ENCODE measurements at regions not wholly inside any gene's neighbourhood (a gene's known extent, or its start where the extent isn't known, plus 50 kb on each side); places are given as distances from the start of the nearest gene placed in this dataset.

- no peak overlapping the region for H3K27ac ChIP-seq (ENCODE audit: low read depth, low read length)
- no peak for DNase-seq
- H3K4ac ChIP-seq (ENCODE audit: low read depth, low read length), result no peak overlapping the region
- H3K79me1 ChIP-seq (ENCODE audit: low read length), result no peaks in the 10 kb centered on the region
- H3K4me3 ChIP-seq (ENCODE audit: low read length), result no peak overlapping the region
- H3K18ac ChIP-seq (ENCODE audit: low read length), result no peak overlapping the region
- no peaks in the 10 kb centered on the region for H3K27me3 ChIP-seq (ENCODE audit: insufficient read depth, low read length, poor library complexity)
- no peaks in the 10 kb centered on the region for H3K79me2 ChIP-seq (ENCODE audit: control insufficient read depth, insufficient read depth, low read length)
- H3K4me1 ChIP-seq (ENCODE audit: control insufficient read depth, low read depth, low read length), result no peaks in the 10 kb centered on the region
- H3K4me2 ChIP-seq (ENCODE audit: low read length), result no peak overlapping the region
- H3K23ac ChIP-seq (ENCODE audit: low read length), result no peak overlapping the region
- no peak overlapping the region for H4K5ac ChIP-seq (ENCODE audit: low read length)
- no peak overlapping the region for H3K56ac ChIP-seq (ENCODE audit: low read length)
- H3K36me3 ChIP-seq (ENCODE audit: control insufficient read depth, insufficient read depth, low read length), result no peaks in the 10 kb centered on the region
- H2BK5ac ChIP-seq (ENCODE audit: low read length), result no peak overlapping the region
- H2AK5ac ChIP-seq (ENCODE audit: low read length), result no peak overlapping the region
- no peak overlapping the region for H3K9ac ChIP-seq (ENCODE audit: low read length)
- H2BK120ac ChIP-seq (ENCODE audit: low read depth, low read length), result no peak overlapping the region
- H2BK15ac ChIP-seq (replicated peaks; ENCODE audit: low read depth), result no peak overlapping the region
- H4K8ac ChIP-seq (ENCODE audit: low read depth, low read length), result no peak overlapping the region
Measured at GRCh38 chrX:16484338-16484737, 165.6 kb upstream of the S100G start.

- H2AK5ac ChIP-seq (ENCODE audit: low read length), result no peak overlapping the region
- H2BK120ac ChIP-seq (ENCODE audit: low read depth, low read length), result no peak overlapping the region
- H3K27me3 ChIP-seq (ENCODE audit: insufficient read depth, low read length, poor library complexity), result no peaks in the 10 kb centered on the region
- DNase-seq, result no peak
- no peak overlapping the region for H2BK15ac ChIP-seq (replicated peaks; ENCODE audit: low read depth)
- H3K9ac ChIP-seq (ENCODE audit: low read length), result no peak overlapping the region
- no peak overlapping the region for H3K56ac ChIP-seq (ENCODE audit: low read length)
- no peak overlapping the region for H2BK5ac ChIP-seq (ENCODE audit: low read length)
- no peak overlapping the region for H3K4ac ChIP-seq (ENCODE audit: low read depth, low read length)
- no peak overlapping the region for H4K8ac ChIP-seq (ENCODE audit: low read depth, low read length)
- no CpG with 5 or more reads among the region's 2 CpGs for WGBS (ENCODE audit: extremely low coverage, insufficient coverage, low lambda C conversion rate)
- no peak overlapping the region for H3K27ac ChIP-seq (ENCODE audit: low read depth, low read length)
- no peak overlapping the region for H3K23ac ChIP-seq (ENCODE audit: low read length)
- H3K36me3 ChIP-seq (ENCODE audit: control insufficient read depth, insufficient read depth, low read length), result no peaks in the 10 kb centered on the region
- no peaks in the 10 kb centered on the region for H3K79me2 ChIP-seq (ENCODE audit: control insufficient read depth, insufficient read depth, low read length)
- H3K79me1 ChIP-seq (ENCODE audit: low read length), result no peaks in the 10 kb centered on the region
- H3K4me3 ChIP-seq (ENCODE audit: low read length), result no peak overlapping the region
- no peak overlapping the region for H3K18ac ChIP-seq (ENCODE audit: low read length)
- no peaks in the 10 kb centered on the region for H3K4me1 ChIP-seq (ENCODE audit: control insufficient read depth, low read depth, low read length)
- H3K4me2 ChIP-seq (ENCODE audit: low read length), result no peak overlapping the region
- H4K5ac ChIP-seq (ENCODE audit: low read length), result no peak overlapping the region
Measured at GRCh38 chrX:16487620-16488385, 162.2 kb upstream of the S100G start.

- no peak overlapping the region for H3K4me2 ChIP-seq (ENCODE audit: low read length)
- no peak overlapping the region for H3K27ac ChIP-seq (ENCODE audit: low read depth, low read length)
- no peaks in the 10 kb centered on the region for H3K36me3 ChIP-seq (ENCODE audit: control insufficient read depth, insufficient read depth, low read length)
Measured at GRCh38 chrX:16488959-16489358, 161.0 kb upstream of the S100G start.

GRCh38 chrX:16491461-16491860 lies 158.5 kb upstream of the S100G start:
- no peak overlapping the region for H3K27ac ChIP-seq (ENCODE audit: low read depth, low read length)
- peak; percentile 31 for DNase-seq

More at GRCh38 chrX:16488959-16489358, 161.0 kb upstream of the S100G start:
- Histone ChIP-seq H3K23ac (ENCODE audit: low read length) (no peak overlapping the region), H2BK15ac (replicated peaks; ENCODE audit: low read depth) (no peak overlapping the region), H3K18ac (ENCODE audit: low read length) (no peak overlapping the region), H2AK5ac (ENCODE audit: low read length) (no peak overlapping the region), H3K4me1 (ENCODE audit: control insufficient read depth, low read depth, low read length) (no peaks in the 10 kb centered on the region), H3K79me2 (ENCODE audit: control insufficient read depth, insufficient read depth, low read length) (no peaks in the 10 kb centered on the region), H2BK120ac (ENCODE audit: low read depth, low read length) (no peak overlapping the region), H2BK5ac (ENCODE audit: low read length) (no peak overlapping the region), H3K4me3 (ENCODE audit: low read length) (no peak overlapping the region), H4K8ac (ENCODE audit: low read depth, low read length) (no peak overlapping the region), H3K9ac (ENCODE audit: low read length) (no peak overlapping the region), H3K56ac (ENCODE audit: low read length) (no peak overlapping the region), H3K27me3 (ENCODE audit: insufficient read depth, low read length, poor library complexity) (no peaks in the 10 kb centered on the region), H3K4ac (ENCODE audit: low read depth, low read length) (no peak overlapping the region), H4K5ac (ENCODE audit: low read length) (no peak overlapping the region), H3K79me1 (ENCODE audit: low read length) (no peaks in the 10 kb centered on the region)
- WGBS (ENCODE audit: extremely low coverage, insufficient coverage, low lambda C conversion rate), result no CpG with 5 or more reads among the region's 3 CpGs
- no peak for DNase-seq

DNA sequence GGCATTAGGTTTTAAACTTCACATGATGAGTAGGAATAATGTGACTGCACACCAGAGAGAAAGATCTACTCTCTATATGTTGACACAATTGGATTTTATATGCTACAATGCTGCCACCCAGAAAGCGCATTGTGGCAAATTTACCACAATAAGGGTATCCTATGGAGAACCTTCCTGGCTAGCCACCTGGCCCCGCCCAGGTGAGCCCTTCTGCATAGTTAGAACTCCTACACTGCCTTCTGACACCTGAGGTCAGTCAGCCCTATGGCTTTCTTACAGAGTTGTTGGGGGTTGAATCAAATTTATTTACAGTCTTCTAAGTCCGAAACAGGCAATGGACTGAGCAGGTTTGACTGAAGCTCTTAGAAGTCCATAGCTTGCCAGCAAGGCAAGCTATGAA lies 153.8 kb upstream of the S100G start:
- H3K4me1 ChIP-seq (ENCODE audit: control insufficient read depth, low read depth, low read length), result no peaks in the 10 kb centered on the region
- no peak overlapping the region for H4K8ac ChIP-seq (ENCODE audit: low read depth, low read length)
- no CpG with 5 or more reads among the region's 3 CpGs for WGBS (ENCODE audit: extremely low coverage, insufficient coverage, low lambda C conversion rate)
- H3K27ac ChIP-seq (ENCODE audit: low read depth, low read length), result no peak overlapping the region
- DNase-seq, result no peak
- no peak overlapping the region for H2BK120ac ChIP-seq (ENCODE audit: low read depth, low read length)
- H3K23ac ChIP-seq (ENCODE audit: low read length), result no peak overlapping the region
- H3K79me1 ChIP-seq (ENCODE audit: low read length), result no peaks in the 10 kb centered on the region
- H3K18ac ChIP-seq (ENCODE audit: low read length), result no peak overlapping the region
- H3K36me3 ChIP-seq (ENCODE audit: control insufficient read depth, insufficient read depth, low read length), result no peaks in the 10 kb centered on the region
- H2BK15ac ChIP-seq (replicated peaks; ENCODE audit: low read depth), result no peak overlapping the region
- no peak overlapping the region for H2AK5ac ChIP-seq (ENCODE audit: low read length)
- no peak overlapping the region for H2BK5ac ChIP-seq (ENCODE audit: low read length)
- H3K4ac ChIP-seq (ENCODE audit: low read depth, low read length), result no peak overlapping the region
- H4K5ac ChIP-seq (ENCODE audit: low read length), result no peak overlapping the region
- H3K27me3 ChIP-seq (ENCODE audit: insufficient read depth, low read length, poor library complexity), result no peaks in the 10 kb centered on the region
- H3K4me3 ChIP-seq (ENCODE audit: low read length), result no peak overlapping the region
- H3K9ac ChIP-seq (ENCODE audit: low read length), result no peak overlapping the region
- no peaks in the 10 kb centered on the region for H3K79me2 ChIP-seq (ENCODE audit: control insufficient read depth, insufficient read depth, low read length)
- H3K4me2 ChIP-seq (ENCODE audit: low read length), result no peak overlapping the region
- no peak overlapping the region for H3K56ac ChIP-seq (ENCODE audit: low read length)

More at GRCh38 chrX:16491461-16491860, 158.5 kb upstream of the S100G start:
- Histone ChIP-seq H3K27me3 (ENCODE audit: insufficient read depth, low read length, poor library complexity) (no peaks in the 10 kb centered on the region), H2BK15ac (replicated peaks; ENCODE audit: low read depth) (no peak overlapping the region), H3K79me1 (ENCODE audit: low read length) (no peaks in the 10 kb centered on the region), H2AK5ac (ENCODE audit: low read length) (no peak overlapping the region), H3K4ac (ENCODE audit: low read depth, low read length) (no peak overlapping the region), H3K9ac (ENCODE audit: low read length) (no peak overlapping the region), H2BK120ac (ENCODE audit: low read depth, low read length) (no peak overlapping the region), H3K36me3 (ENCODE audit: control insufficient read depth, insufficient read depth, low read length) (no peaks in the 10 kb centered on the region), H3K4me1 (ENCODE audit: control insufficient read depth, low read depth, low read length) (no peaks in the 10 kb centered on the region), H3K56ac (ENCODE audit: low read length) (no peak overlapping the region), H4K8ac (ENCODE audit: low read depth, low read length) (no peak overlapping the region), H3K4me3 (ENCODE audit: low read length) (no peak overlapping the region), H3K18ac (ENCODE audit: low read length) (no peak overlapping the region), H3K79me2 (ENCODE audit: control insufficient read depth, insufficient read depth, low read length) (no peaks in the 10 kb centered on the region), H3K23ac (ENCODE audit: low read length) (no peak overlapping the region), H2BK5ac (ENCODE audit: low read length) (no peak overlapping the region), H3K4me2 (ENCODE audit: low read length) (no peak overlapping the region), H4K5ac (ENCODE audit: low read length) (no peak overlapping the region)
- no CpG with 5 or more reads among the region's 1 CpG for WGBS (ENCODE audit: extremely low coverage, insufficient coverage, low lambda C conversion rate)
